HepG2 (cell line): ENCODE measurements at regions not wholly inside any gene's neighbourhood (a gene's known extent, or its start where the extent isn't known, plus 50 kb on each side); places are given as distances from the start of the nearest gene placed in this dataset.

Experiments
- CHD2 ChIP-seq: IDR thresholded peaks from 2 replicates; pipeline ENCODE4 v1.6.1; 2011; ENCODE audit warnings: low read depth, low read length, improper control_type of control experiment
- GTF2F1 ChIP-seq: fragments of 150-350 bp; IDR thresholded peaks from 2 replicates; pipeline ENCODE4 v1.6.1; 2014; ENCODE audit warnings: low read length
- JUNB ChIP-seq: sonication (generic); formaldehyde crosslinking; IDR thresholded peaks from 2 replicates; pipeline ENCODE4 v1.8.0; 2022; ENCODE audit warnings: missing genetic modification reagents, mild to moderate bottlenecking, borderline replicate concordance
- PHF20 ChIP-seq: sonication (generic); formaldehyde crosslinking; IDR thresholded peaks from 2 replicates; pipeline ENCODE4 v1.5.0; 2020; ENCODE audit warnings: mild to moderate bottlenecking, missing genetic modification reagents
- POLR2A ChIP-seq, 2 experiments: IDR thresholded peaks; 2 replicates each; pipeline ENCODE4 v1.6.1; 2011; ENCODE audit warnings: low read depth in 2 of 2, low read length in 2 of 2, mild to moderate bottlenecking in 1 of 2, moderate library complexity in 1 of 2; ENCODE audit not compliant: insufficient read depth in 1 of 2
- SMC3 ChIP-seq: IDR thresholded peaks from 2 replicates; pipeline ENCODE4 v1.6.1; 2011; ENCODE audit warnings: low read length, improper control_type of control experiment
- THYN1 ChIP-seq: sonication (generic); formaldehyde crosslinking; IDR thresholded peaks from 2 replicates; pipeline ENCODE4 v1.8.1; 2023; ENCODE audit warnings: low read depth, mild to moderate bottlenecking, moderate library complexity, missing genetic modification reagents, borderline replicate concordance
- ZNF264 ChIP-seq: sonication (generic); formaldehyde crosslinking; IDR thresholded peaks from 2 replicates; pipeline ENCODE4 v1.4.0; 2020; ENCODE audit warnings: missing genetic modification reagents
- ZNF589 ChIP-seq: sonication (generic); formaldehyde crosslinking; conservative IDR thresholded peaks from 2 replicates; pipeline ENCODE4 v1.8.0; 2022; ENCODE audit warnings: mild to moderate bottlenecking, moderate library complexity, missing genetic modification reagents
- TF ChIP-seq, protein P1 (sequence below): sonication (generic); formaldehyde crosslinking; IDR thresholded peaks from 2 replicates; pipeline ENCODE4 v1.4.0; 2020; ENCODE audit warnings: missing genetic modification reagents
- TF ChIP-seq, protein P2 (sequence below): sonication (generic); formaldehyde crosslinking; IDR thresholded peaks from 2 replicates; pipeline ENCODE4 v1.5.0; 2020; ENCODE audit warnings: mild to moderate bottlenecking, missing genetic modification reagents, moderate library complexity
- TF ChIP-seq, protein P3 (sequence below), 2 experiments: sonication (generic) in 1 of 2; formaldehyde crosslinking in 1 of 2; IDR thresholded peaks; 2 replicates each; pipeline versions ENCODE4 v1.4.0 to v1.6.1; 2018 to 2020; ENCODE audit warnings: missing genetic modification reagents in 2 of 2, borderline replicate concordance in 1 of 2, low read depth in 1 of 2, mild to moderate bottlenecking in 1 of 2, missing biosample characterization in 1 of 2
- TF ChIP-seq, protein P4 (sequence below): sonication (generic); formaldehyde crosslinking; IDR thresholded peaks from 2 replicates; pipeline ENCODE4 v1.8.1; 2023; ENCODE audit warnings: mild to moderate bottlenecking, missing genetic modification reagents

DNA sequence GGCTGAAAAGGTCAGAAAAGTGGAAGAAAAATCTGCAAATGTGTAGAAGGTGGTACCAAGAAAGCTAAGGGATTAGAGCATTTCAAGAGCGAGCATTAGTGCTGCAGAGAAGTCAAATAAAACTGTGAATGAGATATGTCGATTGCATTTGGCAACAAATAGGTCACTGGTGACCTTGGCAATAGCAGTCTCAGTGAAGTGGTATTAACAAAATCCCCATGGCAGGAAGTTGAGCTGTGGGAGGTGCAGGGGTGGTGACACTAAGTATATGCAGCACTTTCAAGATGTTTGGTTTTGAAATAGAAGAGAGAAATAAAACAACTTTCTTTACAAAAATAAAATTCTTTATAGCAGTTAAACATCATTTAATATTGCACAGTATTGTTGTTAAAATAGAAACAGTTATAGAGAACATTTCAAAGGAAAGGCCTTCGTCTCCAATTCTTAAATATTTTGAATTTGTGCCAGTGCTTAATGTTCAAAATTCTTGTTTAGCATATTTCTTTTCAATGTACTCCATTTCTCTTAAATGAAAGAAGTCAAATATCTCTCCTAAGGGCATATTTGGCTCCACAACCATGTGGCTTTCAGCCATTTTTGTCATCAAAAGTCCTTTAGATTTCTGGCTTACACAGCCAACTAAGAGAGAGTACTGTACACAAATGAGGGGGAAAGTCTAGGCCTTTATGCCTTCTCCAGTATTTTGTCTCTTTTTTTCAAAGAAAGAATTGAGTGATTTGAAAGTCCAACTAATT is 443.0 kb upstream of the MMADHC start:
- TF ChIP-seq THYN1 (no peak), JUNB (CRISPR knock-in tag) (no peak), CHD2 (no peak), ZNF264 (CRISPR knock-in tag) (no peak), SMC3 (no peak), ZNF589 (CRISPR knock-in tag) (no peak), PHF20 (CRISPR knock-in tag) (no peak), POLR2A (IDR thresholded peaks at IDR 0.05; ENCODE audit: insufficient read depth in 1 of 2, low read depth in 2 of 2, low read length in 2 of 2) (no peak), GTF2F1 (no peak)
- TF ChIP-seq, protein P1, sequence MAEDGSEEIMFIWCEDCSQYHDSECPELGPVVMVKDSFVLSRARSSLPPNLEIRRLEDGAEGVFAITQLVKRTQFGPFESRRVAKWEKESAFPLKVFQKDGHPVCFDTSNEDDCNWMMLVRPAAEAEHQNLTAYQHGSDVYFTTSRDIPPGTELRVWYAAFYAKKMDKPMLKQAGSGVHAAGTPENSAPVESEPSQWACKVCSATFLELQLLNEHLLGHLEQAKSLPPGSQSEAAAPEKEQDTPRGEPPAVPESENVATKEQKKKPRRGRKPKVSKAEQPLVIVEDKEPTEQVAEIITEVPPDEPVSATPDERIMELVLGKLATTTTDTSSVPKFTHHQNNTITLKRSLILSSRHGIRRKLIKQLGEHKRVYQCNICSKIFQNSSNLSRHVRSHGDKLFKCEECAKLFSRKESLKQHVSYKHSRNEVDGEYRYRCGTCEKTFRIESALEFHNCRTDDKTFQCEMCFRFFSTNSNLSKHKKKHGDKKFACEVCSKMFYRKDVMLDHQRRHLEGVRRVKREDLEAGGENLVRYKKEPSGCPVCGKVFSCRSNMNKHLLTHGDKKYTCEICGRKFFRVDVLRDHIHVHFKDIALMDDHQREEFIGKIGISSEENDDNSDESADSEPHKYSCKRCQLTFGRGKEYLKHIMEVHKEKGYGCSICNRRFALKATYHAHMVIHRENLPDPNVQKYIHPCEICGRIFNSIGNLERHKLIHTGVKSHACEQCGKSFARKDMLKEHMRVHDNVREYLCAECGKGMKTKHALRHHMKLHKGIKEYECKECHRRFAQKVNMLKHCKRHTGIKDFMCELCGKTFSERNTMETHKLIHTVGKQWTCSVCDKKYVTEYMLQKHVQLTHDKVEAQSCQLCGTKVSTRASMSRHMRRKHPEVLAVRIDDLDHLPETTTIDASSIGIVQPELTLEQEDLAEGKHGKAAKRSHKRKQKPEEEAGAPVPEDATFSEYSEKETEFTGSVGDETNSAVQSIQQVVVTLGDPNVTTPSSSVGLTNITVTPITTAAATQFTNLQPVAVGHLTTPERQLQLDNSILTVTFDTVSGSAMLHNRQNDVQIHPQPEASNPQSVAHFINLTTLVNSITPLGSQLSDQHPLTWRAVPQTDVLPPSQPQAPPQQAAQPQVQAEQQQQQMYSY (CRISPR knock-in tag) = no peak
- TF ChIP-seq, protein P2, sequence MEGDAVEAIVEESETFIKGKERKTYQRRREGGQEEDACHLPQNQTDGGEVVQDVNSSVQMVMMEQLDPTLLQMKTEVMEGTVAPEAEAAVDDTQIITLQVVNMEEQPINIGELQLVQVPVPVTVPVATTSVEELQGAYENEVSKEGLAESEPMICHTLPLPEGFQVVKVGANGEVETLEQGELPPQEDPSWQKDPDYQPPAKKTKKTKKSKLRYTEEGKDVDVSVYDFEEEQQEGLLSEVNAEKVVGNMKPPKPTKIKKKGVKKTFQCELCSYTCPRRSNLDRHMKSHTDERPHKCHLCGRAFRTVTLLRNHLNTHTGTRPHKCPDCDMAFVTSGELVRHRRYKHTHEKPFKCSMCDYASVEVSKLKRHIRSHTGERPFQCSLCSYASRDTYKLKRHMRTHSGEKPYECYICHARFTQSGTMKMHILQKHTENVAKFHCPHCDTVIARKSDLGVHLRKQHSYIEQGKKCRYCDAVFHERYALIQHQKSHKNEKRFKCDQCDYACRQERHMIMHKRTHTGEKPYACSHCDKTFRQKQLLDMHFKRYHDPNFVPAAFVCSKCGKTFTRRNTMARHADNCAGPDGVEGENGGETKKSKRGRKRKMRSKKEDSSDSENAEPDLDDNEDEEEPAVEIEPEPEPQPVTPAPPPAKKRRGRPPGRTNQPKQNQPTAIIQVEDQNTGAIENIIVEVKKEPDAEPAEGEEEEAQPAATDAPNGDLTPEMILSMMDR (CRISPR knock-in tag) = no peak
- TF ChIP-seq, protein P3, sequence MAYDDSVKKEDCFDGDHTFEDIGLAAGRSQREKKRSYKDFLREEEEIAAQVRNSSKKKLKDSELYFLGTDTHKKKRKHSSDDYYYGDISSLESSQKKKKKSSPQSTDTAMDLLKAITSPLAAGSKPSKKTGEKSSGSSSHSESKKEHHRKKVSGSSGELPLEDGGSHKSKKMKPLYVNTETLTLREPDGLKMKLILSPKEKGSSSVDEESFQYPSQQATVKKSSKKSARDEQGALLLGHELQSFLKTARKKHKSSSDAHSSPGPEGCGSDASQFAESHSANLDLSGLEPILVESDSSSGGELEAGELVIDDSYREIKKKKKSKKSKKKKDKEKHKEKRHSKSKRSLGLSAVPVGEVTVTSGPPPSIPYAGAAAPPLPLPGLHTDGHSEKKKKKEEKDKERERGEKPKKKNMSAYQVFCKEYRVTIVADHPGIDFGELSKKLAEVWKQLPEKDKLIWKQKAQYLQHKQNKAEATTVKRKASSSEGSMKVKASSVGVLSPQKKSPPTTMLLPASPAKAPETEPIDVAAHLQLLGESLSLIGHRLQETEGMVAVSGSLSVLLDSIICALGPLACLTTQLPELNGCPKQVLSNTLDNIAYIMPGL (CRISPR knock-in tag; IDR thresholded peaks at IDR 0.05; ENCODE audit: borderline replicate concordance in 1 of 2, low read depth in 1 of 2) = no peak
- TF ChIP-seq, protein P4, sequence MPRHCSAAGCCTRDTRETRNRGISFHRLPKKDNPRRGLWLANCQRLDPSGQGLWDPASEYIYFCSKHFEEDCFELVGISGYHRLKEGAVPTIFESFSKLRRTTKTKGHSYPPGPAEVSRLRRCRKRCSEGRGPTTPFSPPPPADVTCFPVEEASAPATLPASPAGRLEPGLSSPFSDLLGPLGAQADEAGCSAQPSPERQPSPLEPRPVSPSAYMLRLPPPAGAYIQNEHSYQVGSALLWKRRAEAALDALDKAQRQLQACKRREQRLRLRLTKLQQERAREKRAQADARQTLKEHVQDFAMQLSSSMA (CRISPR knock-in tag) = no peak
